Endothelial cell of umbilical vein (primary cell): ENCODE measurements at regions not wholly inside any gene's neighbourhood (a gene's known extent, or its start where the extent isn't known, plus 50 kb on each side); places are given as distances from the start of the nearest gene placed in this dataset.

Source experiments
- BruUV-seq: library from RNA; stranded (reverse); fragments of 400-500 nt; replicated peaks from 2 replicates; lab custom pipeline; 2021; lab: Mats Ljungman, UMichigan
- CTCF ChIA-PET: fragments of 300-600, 350-600 bp; sonication (Branson Sonifier 250); formaldehyde crosslinking; loops from one replicate; lab custom pipeline; 2021; ENCODE audit warnings: antibody characterized with exemption, inconsistent platforms; lab: Charles Lee
- POLR2A ChIA-PET: fragments of 300-600, 350-600 bp; sonication (Branson Sonifier 250); formaldehyde crosslinking; loops from one replicate; lab custom pipeline; 2021; ENCODE audit warnings: antibody characterized with exemption, inconsistent platforms; lab: Charles Lee
- DNase-seq: peaks from one replicate; pipeline ENCODE4 v3.0.0-alpha.2; 2011; ENCODE audit warnings: low read depth, low spot score
- FAIRE-seq: peaks from 2 replicates; lab custom pipeline; 2011; peaks lifted over from hg19 to GRCh38; lab: Jason Lieb, UNC
- H2AFZ ChIP-seq: 2 replicates; pipeline ENCODE4 v1.6.0; 2012; ENCODE audit warnings: low read depth, low read length, control low read depth, inconsistent platforms
- H3K27ac ChIP-seq: 2 replicates; pipeline ENCODE4 v1.5.1; 2011; ENCODE audit warnings: low read depth, mild to moderate bottlenecking, control low read depth, low read length, moderate library complexity; ENCODE audit not compliant: insufficient read depth
- H3K27me3 ChIP-seq, 2 experiments: 2 replicates each; pipeline versions ENCODE4 v1.6.0 to v1.6.1; 2011; ENCODE audit warnings: low read length in 2 of 2, mixed read lengths in 1 of 2; ENCODE audit not compliant: control insufficient read depth in 2 of 2, insufficient read depth in 2 of 2
- H3K36me3 ChIP-seq, 2 experiments: 2 replicates in 1 of 2; 3 replicates in 1 of 2; pipeline ENCODE4 v1.5.1; 2011; ENCODE audit warnings: low read length in 2 of 2, mild to moderate bottlenecking in 1 of 2, moderate library complexity in 1 of 2; ENCODE audit not compliant: control insufficient read depth in 2 of 2, insufficient read depth in 2 of 2; ENCODE audit errors: extremely low read depth in 1 of 2
- H3K4me1 ChIP-seq: 3 replicates; pipeline ENCODE4 v1.5.1; 2011; ENCODE audit warnings: mild to moderate bottlenecking, low read length; ENCODE audit not compliant: control insufficient read depth, insufficient read depth; ENCODE audit errors: extremely low read depth
- H3K4me2 ChIP-seq: 2 replicates; pipeline ENCODE4 v1.6.1; 2011; ENCODE audit warnings: low read length, control low read depth, mixed read lengths; ENCODE audit not compliant: insufficient read depth
- H3K4me3 ChIP-seq, 3 experiments: fragments of 200-600 bp in 1 of 3; sonication (generic), shearing (Covaris generic) in 1 of 3; replicated peaks in 1 of 3; 2 replicates each; pipeline ENCODE4 v1.5.1; 2011 to 2016; ENCODE audit warnings: control low read depth in 3 of 3, low read length in 3 of 3, mild to moderate bottlenecking in 2 of 3, inconsistent platforms in 1 of 3, low read depth in 1 of 3, moderate library complexity in 1 of 3; ENCODE audit not compliant: insufficient read depth in 1 of 3
- H3K79me2 ChIP-seq: 2 replicates; pipeline ENCODE4 v1.6.0; 2012; ENCODE audit warnings: low read length, inconsistent platforms; ENCODE audit not compliant: control insufficient read depth, insufficient read depth
- H3K9ac ChIP-seq: replicated peaks from 2 replicates; pipeline ENCODE3; 2011; ENCODE audit warnings: low read length, control low read depth; ENCODE audit not compliant: insufficient read depth; ENCODE audit errors: extremely low read depth
- H3K9me1 ChIP-seq: replicated peaks from 3 replicates; pipeline ENCODE4 v1.6.0; 2011; ENCODE audit warnings: mild to moderate bottlenecking, low read length; ENCODE audit not compliant: control insufficient read depth, insufficient read depth; ENCODE audit errors: extremely low read depth
- H3K9me3 ChIP-seq: replicated peaks from 2 replicates; pipeline ENCODE4 v1.5.1; 2012; ENCODE audit warnings: low read length, inconsistent platforms; ENCODE audit not compliant: control insufficient read depth, insufficient read depth
- H4K20me1 ChIP-seq: replicated peaks from 2 replicates; pipeline ENCODE3; 2011; ENCODE audit warnings: mild to moderate bottlenecking, low read length; ENCODE audit not compliant: control insufficient read depth, insufficient read depth; ENCODE audit errors: extremely low read depth
- EZH2 ChIP-seq: IDR thresholded peaks from 2 replicates; pipeline ENCODE4 v1.6.1; 2012; ENCODE audit warnings: borderline replicate concordance, low read depth, mild to moderate bottlenecking, moderate library complexity, low read length, inconsistent platforms; ENCODE audit not compliant: severe bottlenecking
- FOS ChIP-seq: IDR thresholded peaks from 2 replicates; pipeline ENCODE4 v1.6.1; 2011; ENCODE audit warnings: mild to moderate bottlenecking, low read length, moderate library complexity, borderline replicate concordance; ENCODE audit not compliant: insufficient read depth
- GATA2 ChIP-seq: IDR thresholded peaks from 2 replicates; pipeline ENCODE4 v1.7.0; 2011; ENCODE audit warnings: low read depth, mild to moderate bottlenecking, moderate library complexity, mixed read lengths, low read length; ENCODE audit not compliant: insufficient read length, insufficient read depth
- JUN ChIP-seq: IDR thresholded peaks from 2 replicates; pipeline ENCODE4 v1.6.1; 2011; ENCODE audit warnings: borderline replicate concordance, low read depth; ENCODE audit not compliant: insufficient read length, insufficient read depth
- MAX ChIP-seq: IDR thresholded peaks from 2 replicates; pipeline ENCODE4 v1.6.1; 2011; ENCODE audit not compliant: insufficient read depth, insufficient read length
- MYC ChIP-seq: IDR thresholded peaks from one replicate; pipeline ENCODE4 v1.6.1; 2011; ENCODE audit warnings: mild to moderate bottlenecking, low read depth, low read length
- POLR2A ChIP-seq: IDR thresholded peaks from 2 replicates; pipeline ENCODE4 v1.6.1; 2012; ENCODE audit warnings: low read depth, mild to moderate bottlenecking, control low read depth, low read length
- POLR2AphosphoS5 ChIP-seq: IDR thresholded peaks from 2 replicates; pipeline ENCODE4 v1.6.1; 2012; ENCODE audit warnings: low read depth, mild to moderate bottlenecking, control low read depth, low read length, moderate library complexity; ENCODE audit not compliant: insufficient read depth
- dilution Hi-C: fragments of 300-500 bp; cut with MboI; formaldehyde crosslinking; loops from one replicate; pipeline ENCODE4 v1.15.0; 2019; ENCODE audit warnings: low sequenced_read_pairs; ENCODE audit not compliant: extremely low pct_ligation_motif_present
- intact Hi-C: fragments of 100-400 bp; cut with micrococcal nuclease; formaldehyde crosslinking; loops from one replicate; pipeline ENCODE4 v1.10.0; 2022

GRCh38 chr11:92890846-92891245 lies 78.6 kb upstream of the MTNR1B start:
- Histone ChIP-seq H4K20me1 (no peaks in the 10 kb centered on the region), H3K4me3 (no peak overlapping the region), H3K27me3 (no peaks in the 10 kb centered on the region), H3K4me1 (no peaks in the 10 kb centered on the region), H3K27ac (no peak overlapping the region), H3K79me2 (no peaks in the 10 kb centered on the region), H3K9me3 (no peaks in the 10 kb centered on the region), H3K4me2 (no peak overlapping the region), H2AFZ (no peak overlapping the region), H3K9ac (no peak overlapping the region), H3K9me1 (no peaks in the 10 kb centered on the region), H3K36me3 (no peaks in the 10 kb centered on the region)
- DNase-seq (no peak), FAIRE-seq (no peak)
- no peak for TF ChIP-seq GATA2
- TF ChIP-seq MAX: no peak
- TF ChIP-seq EZH2: no peak
- TF ChIP-seq POLR2AphosphoS5: no peak
- no peak for TF ChIP-seq MYC
- no peak for TF ChIP-seq POLR2A
- no peak for TF ChIP-seq JUN
- TF ChIP-seq FOS: no peak
- CTCF ChIA-PET: no interaction called here
- POLR2A ChIA-PET: no interaction called here
- no TSS peak for BruUV-seq
- dilution Hi-C loops: no loop called here
- intact Hi-C loops: no loop called here
